ENCODE measurements at regions not wholly inside any gene's neighbourhood (a gene's known extent, or its start where the extent isn't known, plus 50 kb on each side); places are given as distances from the start of the nearest gene placed in this dataset.
"Not testable (repeated sequence)": the region's sequence is repeated elsewhere in the genome, so short reads cannot be mapped to it uniquely, and the experiment has no call there.

DNA sequence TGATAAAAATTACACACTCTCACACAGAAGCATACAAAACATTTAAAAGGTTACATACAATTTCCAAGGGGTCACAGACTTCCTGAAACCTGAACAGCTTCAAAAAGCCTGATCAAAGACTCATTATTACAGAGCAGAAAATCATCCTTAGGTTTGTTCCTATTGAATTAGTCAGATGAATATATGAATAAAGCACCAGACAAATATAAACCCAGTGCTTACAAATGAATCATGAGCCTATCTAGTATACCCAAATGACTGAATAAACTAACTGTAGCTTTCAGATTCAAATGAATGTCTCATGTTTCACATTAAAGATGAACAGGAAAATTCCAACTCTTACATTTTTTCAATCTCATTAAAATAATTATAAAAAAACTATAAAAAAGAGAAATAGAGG, 550.3 kb downstream of the SUCLG1 start:
- no peak overlapping the region for H3K27ac Mint-ChIP-seq (ENCODE audit: low read depth)
- ATAC-seq (replicated peaks; ENCODE audit: extremely low read depth, poor library complexity, severe bottlenecking) (no peak), DNase-seq (ENCODE audit: low spot score in 2 of 2) (no peak)
- no peaks in the 10 kb centered on the region for H3K36me3 Mint-ChIP-seq (ENCODE audit: insufficient read depth)
- no peak overlapping the region for H3K4me3 Mint-ChIP-seq
- H3K4me1 Mint-ChIP-seq, result no peaks in the 10 kb centered on the region
- no peaks in the 10 kb centered on the region for H3K27me3 Mint-ChIP-seq
- H3K9me3 Mint-ChIP-seq, result peaks cover 17% of the 10 kb centered on the region

DNA sequence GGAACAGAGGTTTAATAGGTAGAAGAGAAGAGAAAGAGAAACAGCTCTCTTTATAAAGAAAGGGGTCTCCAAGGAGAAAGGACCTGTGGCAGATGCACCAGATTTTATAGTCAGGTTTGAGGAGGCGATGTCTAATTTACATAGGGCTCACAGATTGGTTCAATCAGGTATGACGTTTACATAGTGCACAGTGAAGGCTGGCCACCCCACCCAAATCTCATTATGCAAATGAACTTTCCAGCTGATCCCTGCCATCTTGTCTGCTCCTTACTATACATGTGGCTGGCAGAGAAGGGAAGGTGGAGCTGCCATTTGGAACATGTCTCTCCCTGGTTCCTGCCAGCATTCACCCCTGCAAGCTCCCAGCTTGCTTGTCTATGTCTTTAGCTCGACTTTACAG, 557.8 kb downstream of the SUCLG1 start:
- Mint-ChIP-seq H3K36me3 (ENCODE audit: insufficient read depth) (no peaks in the 10 kb centered on the region), H3K4me3 (no peak overlapping the region)
- ATAC-seq (replicated peaks; ENCODE audit: extremely low read depth, poor library complexity, severe bottlenecking), result no peak

DNA sequence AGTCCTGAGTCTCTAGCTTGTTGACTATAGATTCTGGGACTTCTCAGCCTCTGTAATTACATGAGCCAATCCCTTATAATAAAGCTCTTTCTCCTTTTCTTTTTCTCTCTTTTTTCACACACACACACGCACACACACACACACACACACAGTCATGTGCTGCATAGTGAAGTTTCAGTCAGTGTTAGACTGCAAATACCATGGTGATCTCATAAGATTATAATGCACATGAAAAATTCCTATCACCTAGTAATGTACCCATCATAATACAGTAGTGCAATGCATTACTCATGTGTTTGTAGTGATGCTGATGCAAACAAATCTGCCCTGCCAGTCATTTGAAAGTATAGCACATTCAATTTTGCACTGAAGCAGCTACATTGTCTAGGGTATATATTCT, 558.2 kb downstream of the SUCLG1 start:
- ATAC-seq (replicated peaks; ENCODE audit: extremely low read depth, poor library complexity, severe bottlenecking), result no peak
- no peak overlapping the region for H3K4me3 Mint-ChIP-seq
- no peak overlapping the region for H3K27ac Mint-ChIP-seq (ENCODE audit: low read depth)
- H3K27me3 Mint-ChIP-seq, result no peaks in the 10 kb centered on the region
- no peak for DNase-seq (ENCODE audit: low spot score in 2 of 2)
- H3K4me1 Mint-ChIP-seq, result no peaks in the 10 kb centered on the region
- no peaks in the 10 kb centered on the region for H3K36me3 Mint-ChIP-seq (ENCODE audit: insufficient read depth)
- H3K9me3 Mint-ChIP-seq, result peaks cover 7% of the 10 kb centered on the region

More for the DNA sequence above, 557.8 kb downstream of the SUCLG1 start:
- peaks cover 7% of the 10 kb centered on the region for H3K9me3 Mint-ChIP-seq
- DNase-seq (ENCODE audit: low spot score in 2 of 2), result no peak
- no peaks in the 10 kb centered on the region for H3K27me3 Mint-ChIP-seq
- no peak overlapping the region for H3K27ac Mint-ChIP-seq (ENCODE audit: low read depth)
- no peaks in the 10 kb centered on the region for H3K4me1 Mint-ChIP-seq

DNA sequence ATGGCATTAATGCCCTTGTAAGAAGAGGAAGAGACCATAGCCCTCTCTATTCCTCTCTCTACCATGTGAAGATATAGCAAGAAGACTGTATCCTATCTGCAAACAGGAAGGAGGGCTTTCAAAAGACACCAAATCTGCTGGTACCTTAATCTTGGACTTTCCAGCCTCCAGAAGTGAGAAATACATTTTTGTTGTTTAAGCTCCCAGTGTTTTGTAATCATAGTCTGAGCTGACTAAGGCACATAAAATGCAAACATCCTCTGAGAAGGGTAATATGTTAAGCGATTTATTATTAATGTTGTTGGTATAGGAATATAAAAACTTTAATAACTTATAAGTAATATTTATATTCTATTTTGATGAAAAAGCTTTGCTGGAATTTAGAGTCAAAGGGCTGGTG, 559.8 kb downstream of the SUCLG1 start:
- H3K9me3 Mint-ChIP-seq, result no peaks in the 10 kb centered on the region
- no peaks in the 10 kb centered on the region for H3K36me3 Mint-ChIP-seq (ENCODE audit: insufficient read depth)
- H3K4me1 Mint-ChIP-seq, result no peaks in the 10 kb centered on the region
- DNase-seq (ENCODE audit: low spot score in 2 of 2) (no peak), ATAC-seq (replicated peaks; ENCODE audit: extremely low read depth, poor library complexity, severe bottlenecking) (no peak)
- no peak overlapping the region for H3K4me3 Mint-ChIP-seq
- no peaks in the 10 kb centered on the region for H3K27me3 Mint-ChIP-seq
- no peak overlapping the region for H3K27ac Mint-ChIP-seq (ENCODE audit: low read depth)

DNA sequence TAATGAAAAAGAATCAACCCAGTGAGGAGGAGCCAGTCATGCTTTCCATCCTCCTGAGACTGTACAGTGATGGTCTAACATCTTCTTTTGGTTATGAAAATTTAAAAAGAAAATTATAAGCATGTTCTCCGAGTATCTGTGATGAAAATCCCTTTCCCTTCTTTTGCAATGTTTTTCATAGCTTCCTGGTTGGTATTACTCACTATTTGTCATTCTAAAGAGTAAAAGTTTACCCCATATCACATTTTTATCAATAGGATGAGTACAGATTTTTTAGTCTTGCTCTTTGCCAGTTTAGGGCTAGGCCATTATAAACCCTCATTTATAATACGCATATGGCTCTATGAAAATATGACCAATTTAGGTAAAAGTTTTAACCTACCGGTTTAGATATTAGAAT, 564.1 kb downstream of the SUCLG1 start:
- Mint-ChIP-seq H3K27ac (ENCODE audit: low read depth) (no peak overlapping the region), H3K9me3 (no peaks in the 10 kb centered on the region), H3K4me1 (no peaks in the 10 kb centered on the region), H3K4me3 (no peak overlapping the region), H3K36me3 (ENCODE audit: insufficient read depth) (no peaks in the 10 kb centered on the region), H3K27me3 (no peaks in the 10 kb centered on the region)
- no peak for DNase-seq (ENCODE audit: low spot score in 2 of 2)
- no peak for ATAC-seq (replicated peaks; ENCODE audit: extremely low read depth, poor library complexity, severe bottlenecking)

DNA sequence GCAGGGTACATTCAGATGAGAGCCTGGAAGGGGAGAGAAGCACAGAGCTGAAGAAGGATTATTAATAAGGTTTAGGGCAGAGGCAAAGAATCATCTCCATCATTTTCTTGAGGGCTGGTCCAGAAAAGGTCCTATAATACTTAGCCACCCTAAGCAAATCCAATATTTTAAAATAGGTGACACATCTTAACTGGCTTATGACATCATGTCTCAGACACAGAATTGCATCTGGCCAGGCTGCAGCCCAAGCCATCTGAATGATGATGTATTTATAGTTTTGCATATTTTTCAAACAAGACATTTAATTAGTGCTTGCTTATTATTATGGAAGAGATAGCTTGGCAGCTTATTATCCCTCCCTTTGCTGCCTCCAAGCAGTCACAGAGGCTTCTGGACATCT, 571.3 kb downstream of the SUCLG1 start:
- ATAC-seq (replicated peaks; ENCODE audit: extremely low read depth, poor library complexity, severe bottlenecking) (no peak), DNase-seq (ENCODE audit: low spot score in 2 of 2) (no peak)
- Mint-ChIP-seq H3K27me3 (no peaks in the 10 kb centered on the region), H3K27ac (ENCODE audit: low read depth) (no peak overlapping the region), H3K9me3 (peaks cover 6% of the 10 kb centered on the region), H3K4me1 (no peaks in the 10 kb centered on the region), H3K4me3 (no peak overlapping the region), H3K36me3 (ENCODE audit: insufficient read depth) (no peaks in the 10 kb centered on the region)

DNA sequence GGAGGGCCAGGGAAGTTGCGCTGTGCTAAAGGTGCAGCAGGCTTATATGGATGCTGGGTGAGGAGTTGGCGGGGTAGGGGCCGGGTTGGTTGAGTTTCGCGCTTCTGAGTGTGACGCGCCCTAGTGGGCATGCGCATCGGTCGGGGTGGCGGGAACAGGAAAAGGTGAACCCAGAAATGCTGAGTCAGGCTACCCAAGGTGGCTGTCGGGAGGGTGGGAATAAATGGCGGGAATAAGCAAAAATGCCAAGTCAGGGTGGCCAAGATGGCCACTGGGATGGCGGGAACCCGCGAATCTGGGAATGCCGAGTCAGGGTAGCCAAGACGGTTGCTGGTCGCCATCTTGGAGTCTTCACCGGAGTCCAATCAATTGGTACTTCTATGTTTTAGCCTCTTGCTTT, 580.0 kb downstream of the SUCLG1 start:
- Mint-ChIP-seq H3K36me3 (ENCODE audit: insufficient read depth) (no peaks in the 10 kb centered on the region), H3K27me3 (no peaks in the 10 kb centered on the region), H3K4me1 (no peaks in the 10 kb centered on the region), H3K4me3 (no peak overlapping the region), H3K27ac (ENCODE audit: low read depth) (no peak overlapping the region), H3K9me3 (peaks cover 31% of the 10 kb centered on the region)
- no peak for DNase-seq (ENCODE audit: low spot score in 2 of 2)
- ATAC-seq (replicated peaks; ENCODE audit: extremely low read depth, poor library complexity, severe bottlenecking), result no peak

DNA sequence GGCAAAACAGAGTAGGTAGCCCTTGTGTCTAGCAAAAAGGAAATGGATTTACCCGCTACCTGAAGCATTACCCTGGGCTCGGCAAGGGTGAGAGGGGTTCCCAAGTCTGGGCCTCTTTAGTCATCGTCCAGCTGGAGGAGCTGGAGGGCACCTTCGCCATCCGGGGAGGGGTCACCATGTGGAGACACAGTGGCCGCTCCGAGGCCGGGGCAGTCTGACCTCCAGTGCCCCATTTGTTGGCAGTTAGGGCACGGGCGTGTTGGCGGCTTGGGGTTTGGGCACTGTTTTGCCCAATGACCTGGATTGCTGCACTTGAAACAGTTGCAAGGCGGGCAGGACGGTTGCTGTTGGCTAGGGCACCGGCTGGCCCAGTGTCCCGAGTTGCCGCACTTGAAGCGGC, 581.8 kb downstream of the SUCLG1 start:
- H3K4me1 Mint-ChIP-seq, H3K27me3 Mint-ChIP-seq: not testable (repeated sequence)

DNA sequence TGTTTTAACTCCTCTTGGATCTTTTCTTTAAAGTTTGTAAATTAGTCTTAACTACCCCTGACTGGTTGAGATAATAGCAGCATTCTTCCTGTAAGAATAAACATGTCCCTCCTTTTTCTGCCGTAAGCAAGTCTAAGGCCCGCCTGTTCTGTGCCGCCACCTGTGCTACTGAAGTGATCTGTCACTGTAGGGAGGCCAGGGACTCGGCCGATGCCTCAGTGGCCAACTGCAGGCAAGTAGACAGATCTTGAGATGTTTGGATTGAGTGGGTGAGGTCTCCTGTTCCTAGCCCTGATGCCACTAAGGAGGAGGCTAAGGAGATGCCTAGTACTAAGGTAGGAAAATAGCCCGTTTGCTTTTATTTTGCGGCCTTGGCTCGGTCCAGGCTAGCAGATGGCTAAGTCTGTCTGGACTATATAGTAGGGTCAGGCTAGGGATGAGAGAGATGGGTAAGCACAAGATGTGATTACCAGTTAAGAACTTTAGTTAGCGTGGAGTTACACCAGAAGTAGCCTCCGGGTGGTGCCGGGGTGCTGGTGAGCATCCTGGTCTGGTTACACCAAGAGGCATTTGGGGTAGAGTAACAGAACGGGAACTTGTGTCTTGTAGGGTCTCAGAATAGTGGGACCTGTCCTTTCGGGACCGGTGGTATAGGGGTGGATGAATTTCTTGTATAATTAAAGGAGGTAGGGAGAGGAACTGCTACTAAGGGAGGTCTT, 584.2 kb downstream of the SUCLG1 start:
- no peak for ATAC-seq (replicated peaks; ENCODE audit: extremely low read depth, poor library complexity, severe bottlenecking)
- Mint-ChIP-seq H3K4me1 (no peaks in the 10 kb centered on the region), H3K27ac (ENCODE audit: low read depth) (no peak overlapping the region)

More for the DNA sequence above, 581.8 kb downstream of the SUCLG1 start:
- ATAC-seq (replicated peaks; ENCODE audit: extremely low read depth, poor library complexity, severe bottlenecking); H3K27ac Mint-ChIP-seq (ENCODE audit: low read depth); DNase-seq (ENCODE audit: low spot score in 2 of 2); H3K4me3 Mint-ChIP-seq; H3K36me3 Mint-ChIP-seq (ENCODE audit: insufficient read depth): not testable (repeated sequence)
- peaks cover 42% of the 10 kb centered on the region for H3K9me3 Mint-ChIP-seq

DNA sequence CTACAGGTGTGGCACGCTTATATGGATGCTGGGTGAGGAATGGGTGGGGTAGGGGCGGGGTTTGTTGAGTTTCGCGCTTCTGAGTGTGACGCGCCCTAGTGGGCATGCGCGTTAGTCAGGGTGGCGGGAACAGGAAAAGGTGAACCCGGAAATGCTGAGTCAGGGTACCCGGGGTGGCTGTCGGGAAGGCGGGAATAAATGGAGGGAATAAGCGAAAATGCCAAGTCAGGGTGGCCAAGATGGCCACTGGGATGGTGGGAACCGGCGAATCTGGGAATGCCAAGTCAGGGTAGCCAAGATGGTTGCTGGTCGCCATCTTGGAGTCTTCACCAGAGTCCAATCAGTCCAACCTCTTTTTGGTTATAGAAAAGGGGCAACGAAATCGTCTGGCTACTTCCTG, 585.0 kb downstream of the SUCLG1 start:
- no peaks in the 10 kb centered on the region for H3K36me3 Mint-ChIP-seq (ENCODE audit: insufficient read depth)
- no peak for ATAC-seq (replicated peaks; ENCODE audit: extremely low read depth, poor library complexity, severe bottlenecking)

More for the DNA sequence above, 584.2 kb downstream of the SUCLG1 start:
- H3K9me3 Mint-ChIP-seq, result peaks cover 42% of the 10 kb centered on the region
- H3K27me3 Mint-ChIP-seq, result no peaks in the 10 kb centered on the region
- DNase-seq (ENCODE audit: low spot score in 2 of 2), result no peak
- no peaks in the 10 kb centered on the region for H3K36me3 Mint-ChIP-seq (ENCODE audit: insufficient read depth)
- no peak overlapping the region for H3K4me3 Mint-ChIP-seq

DNA sequence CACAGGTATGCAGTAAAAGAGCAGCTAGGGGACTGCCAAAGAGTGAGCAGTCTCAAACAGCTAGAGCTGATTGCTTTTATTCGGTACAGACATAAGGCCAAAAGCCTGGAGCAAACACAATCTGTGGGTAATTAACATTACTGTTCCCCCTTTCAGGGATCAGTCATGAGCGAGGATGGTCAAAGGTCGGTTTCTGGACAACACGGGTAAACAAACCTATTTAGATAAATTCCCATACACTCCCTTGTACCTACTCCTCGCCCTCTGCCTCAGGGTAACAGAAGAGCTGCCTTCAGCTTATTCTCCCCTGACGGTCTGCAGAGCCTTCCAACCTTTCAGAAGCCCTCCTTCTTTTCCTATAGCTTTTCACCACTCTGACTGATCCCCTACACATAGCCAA, 586.0 kb downstream of the SUCLG1 start:
- H3K27ac Mint-ChIP-seq (ENCODE audit: low read depth), result no peak overlapping the region
- DNase-seq (ENCODE audit: low spot score in 2 of 2), result no peak
- H3K4me3 Mint-ChIP-seq, result no peak overlapping the region
- no peaks in the 10 kb centered on the region for H3K36me3 Mint-ChIP-seq (ENCODE audit: insufficient read depth)
- H3K4me1 Mint-ChIP-seq, result no peaks in the 10 kb centered on the region
- no peak for ATAC-seq (replicated peaks; ENCODE audit: extremely low read depth, poor library complexity, severe bottlenecking)
- peaks cover 34% of the 10 kb centered on the region for H3K9me3 Mint-ChIP-seq
- H3K27me3 Mint-ChIP-seq, result no peaks in the 10 kb centered on the region

More for the DNA sequence above, 585.0 kb downstream of the SUCLG1 start:
- Mint-ChIP-seq H3K4me3 (no peak overlapping the region), H3K27me3 (no peaks in the 10 kb centered on the region), H3K4me1 (no peaks in the 10 kb centered on the region), H3K9me3 (peaks cover 41% of the 10 kb centered on the region), H3K27ac (ENCODE audit: low read depth) (no peak overlapping the region)
- no peak for DNase-seq (ENCODE audit: low spot score in 2 of 2)

DNA sequence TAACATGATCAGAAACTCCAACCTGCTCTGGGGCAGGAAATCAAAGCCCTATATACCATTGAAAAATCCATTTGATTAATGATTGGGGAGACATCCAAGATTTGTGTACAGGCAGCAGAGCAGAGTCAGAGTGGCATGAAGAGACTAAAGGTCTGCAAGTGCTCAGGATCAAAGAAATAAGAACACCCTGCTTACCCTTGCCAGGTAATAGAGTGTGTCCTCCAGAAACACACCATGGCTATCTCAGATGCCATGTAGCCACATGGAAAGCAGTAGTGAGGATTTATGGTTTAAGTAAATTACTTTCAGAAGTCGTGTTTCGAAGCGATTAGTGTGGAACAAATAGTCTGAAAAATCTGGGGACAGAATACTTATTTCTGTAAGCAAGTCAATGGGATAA, 592.9 kb downstream of the SUCLG1 start:
- H3K9me3 Mint-ChIP-seq, result no peaks in the 10 kb centered on the region
- peaks cover 2% of the 10 kb centered on the region for H3K36me3 Mint-ChIP-seq (ENCODE audit: insufficient read depth)
- H3K27me3 Mint-ChIP-seq, result no peaks in the 10 kb centered on the region
- ATAC-seq (replicated peaks; ENCODE audit: extremely low read depth, poor library complexity, severe bottlenecking), result no peak
- no peaks in the 10 kb centered on the region for H3K4me1 Mint-ChIP-seq
- no peak overlapping the region for H3K4me3 Mint-ChIP-seq
- no peak overlapping the region for H3K27ac Mint-ChIP-seq (ENCODE audit: low read depth)
- DNase-seq (ENCODE audit: low spot score in 2 of 2), result no peak

DNA sequence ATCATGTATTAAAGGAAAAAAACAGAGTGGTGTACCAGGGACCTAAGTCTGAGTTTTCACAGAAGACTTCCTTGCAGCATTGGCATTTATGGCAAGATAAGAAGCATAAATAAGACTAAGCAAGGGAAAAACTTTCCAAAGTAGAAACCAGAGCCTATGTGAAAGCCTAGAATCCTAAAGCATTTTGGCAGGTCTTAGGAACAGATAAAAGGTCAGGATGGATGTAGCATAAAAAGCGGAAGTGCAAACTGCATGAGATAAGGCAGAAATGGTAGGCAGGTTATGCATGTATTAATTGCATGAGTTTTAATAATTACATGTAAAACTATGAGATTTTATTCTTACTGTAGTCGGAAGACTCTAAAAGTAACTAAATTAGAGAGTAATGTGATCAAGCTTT, 596.5 kb downstream of the SUCLG1 start:
- no peaks in the 10 kb centered on the region for H3K4me1 Mint-ChIP-seq
- peaks cover 2% of the 10 kb centered on the region for H3K36me3 Mint-ChIP-seq (ENCODE audit: insufficient read depth)
- H3K27ac Mint-ChIP-seq (ENCODE audit: low read depth), result no peak overlapping the region
- H3K27me3 Mint-ChIP-seq, result no peaks in the 10 kb centered on the region
- H3K9me3 Mint-ChIP-seq, result peaks cover 5% of the 10 kb centered on the region
- no peak for ATAC-seq (replicated peaks; ENCODE audit: extremely low read depth, poor library complexity, severe bottlenecking)
- no peak overlapping the region for H3K4me3 Mint-ChIP-seq
- no peak for DNase-seq (ENCODE audit: low spot score in 2 of 2)

All from central memory CD8-positive, alpha-beta T cell (primary cell).